Neutrophil (primary cell): ENCODE measurements at regions not wholly inside any gene's neighbourhood (a gene's known extent, or its start where the extent isn't known, plus 50 kb on each side); places are given as distances from the start of the nearest gene placed in this dataset.

Experiments used
- H3K27ac ChIP-seq: fragments of 200-600 bp; sonication (generic); 2 replicates; pipeline ENCODE4 v1.5.1; 2016; ENCODE audit warnings: mild to moderate bottlenecking, moderate library complexity
- H3K27me3 ChIP-seq: fragments of 200-600 bp; sonication (generic); 2 replicates; pipeline ENCODE4 v1.6.0; 2016; ENCODE audit warnings: mild to moderate bottlenecking
- H3K36me3 ChIP-seq: fragments of 200-600 bp; sonication (generic); 2 replicates; pipeline ENCODE4 v1.5.1; 2017
- H3K4me1 ChIP-seq, 2 experiments: fragments of 200-600 bp in 1 of 2; sonication (generic) in 1 of 2; 1 replicate in 1 of 2; 2 replicates in 1 of 2; pipeline versions ENCODE4 v1.5.1 to v1.6.1; 2013 to 2016; ENCODE audit warnings: low read depth in 1 of 2, low read length in 1 of 2, mild to moderate bottlenecking in 1 of 2, moderate library complexity in 1 of 2; ENCODE audit not compliant: control insufficient read depth in 1 of 2, insufficient read depth in 1 of 2
- H3K4me3 ChIP-seq, 2 experiments: fragments of 200-600 bp in 1 of 2; sonication (generic) in 1 of 2; 1 replicate in 1 of 2; 2 replicates in 1 of 2; pipeline ENCODE4 v1.5.1; 2013 to 2016; ENCODE audit warnings: low read depth in 1 of 2, low read length in 1 of 2, mild to moderate bottlenecking in 1 of 2, moderate library complexity in 1 of 2
- H3K9me3 ChIP-seq: fragments of 200-600 bp; sonication (generic); 2 replicates; pipeline ENCODE4 v1.5.1; 2016
- TF ChIP-seq, protein P1 (sequence below): fragments of 200-600 bp; sonication (generic); IDR thresholded peaks from 2 replicates; pipeline ENCODE4 v1.5.1; 2016; ENCODE audit warnings: antibody characterized with exemption

GRCh38 chr16:65510241-65510640 lies 388.4 kb upstream of the CDH11 start:
- Histone ChIP-seq H3K4me3 (no peak overlapping the region), H3K9me3 (no peaks in the 10 kb centered on the region), H3K36me3 (no peaks in the 10 kb centered on the region), H3K4me1 (no peaks in the 10 kb centered on the region), H3K27ac (no peak overlapping the region), H3K27me3 (no peaks in the 10 kb centered on the region)
- TF ChIP-seq, protein P1, sequence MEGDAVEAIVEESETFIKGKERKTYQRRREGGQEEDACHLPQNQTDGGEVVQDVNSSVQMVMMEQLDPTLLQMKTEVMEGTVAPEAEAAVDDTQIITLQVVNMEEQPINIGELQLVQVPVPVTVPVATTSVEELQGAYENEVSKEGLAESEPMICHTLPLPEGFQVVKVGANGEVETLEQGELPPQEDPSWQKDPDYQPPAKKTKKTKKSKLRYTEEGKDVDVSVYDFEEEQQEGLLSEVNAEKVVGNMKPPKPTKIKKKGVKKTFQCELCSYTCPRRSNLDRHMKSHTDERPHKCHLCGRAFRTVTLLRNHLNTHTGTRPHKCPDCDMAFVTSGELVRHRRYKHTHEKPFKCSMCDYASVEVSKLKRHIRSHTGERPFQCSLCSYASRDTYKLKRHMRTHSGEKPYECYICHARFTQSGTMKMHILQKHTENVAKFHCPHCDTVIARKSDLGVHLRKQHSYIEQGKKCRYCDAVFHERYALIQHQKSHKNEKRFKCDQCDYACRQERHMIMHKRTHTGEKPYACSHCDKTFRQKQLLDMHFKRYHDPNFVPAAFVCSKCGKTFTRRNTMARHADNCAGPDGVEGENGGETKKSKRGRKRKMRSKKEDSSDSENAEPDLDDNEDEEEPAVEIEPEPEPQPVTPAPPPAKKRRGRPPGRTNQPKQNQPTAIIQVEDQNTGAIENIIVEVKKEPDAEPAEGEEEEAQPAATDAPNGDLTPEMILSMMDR = no peak

GRCh38 chr16:65509172-65509571 lies 387.3 kb upstream of the CDH11 start:
- Histone ChIP-seq H3K9me3 (no peaks in the 10 kb centered on the region), H3K36me3 (no peaks in the 10 kb centered on the region), H3K27ac (no peak overlapping the region), H3K27me3 (no peaks in the 10 kb centered on the region), H3K4me3 (no peak overlapping the region), H3K4me1 (no peaks in the 10 kb centered on the region)
- TF ChIP-seq, protein P1 = no peak

DNA sequence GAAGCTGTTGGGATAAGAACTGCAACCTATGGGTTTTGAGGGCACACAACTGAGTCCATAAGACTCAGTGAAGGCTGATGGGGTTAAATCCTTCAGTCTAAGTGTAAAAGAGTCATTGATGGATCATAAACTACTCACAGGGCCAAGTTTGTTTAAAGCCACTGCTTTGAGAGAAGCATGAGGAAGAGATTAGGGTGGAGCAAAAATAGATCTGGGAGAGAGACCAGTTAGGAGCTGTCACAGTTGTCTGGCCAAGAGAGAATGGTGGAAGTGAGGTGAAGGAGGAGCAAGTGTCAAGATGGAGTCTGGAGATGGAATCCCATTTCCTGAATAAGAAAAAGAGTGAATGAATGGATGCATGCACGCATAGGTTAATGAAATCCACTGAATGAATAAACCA lies 379.1 kb upstream of the CDH11 start:
- Histone ChIP-seq H3K4me1 (no peaks in the 10 kb centered on the region), H3K9me3 (no peaks in the 10 kb centered on the region), H3K4me3 (no peak overlapping the region), H3K27me3 (no peaks in the 10 kb centered on the region), H3K36me3 (no peaks in the 10 kb centered on the region), H3K27ac (no peak overlapping the region)
- TF ChIP-seq, protein P1 = no peak

DNA sequence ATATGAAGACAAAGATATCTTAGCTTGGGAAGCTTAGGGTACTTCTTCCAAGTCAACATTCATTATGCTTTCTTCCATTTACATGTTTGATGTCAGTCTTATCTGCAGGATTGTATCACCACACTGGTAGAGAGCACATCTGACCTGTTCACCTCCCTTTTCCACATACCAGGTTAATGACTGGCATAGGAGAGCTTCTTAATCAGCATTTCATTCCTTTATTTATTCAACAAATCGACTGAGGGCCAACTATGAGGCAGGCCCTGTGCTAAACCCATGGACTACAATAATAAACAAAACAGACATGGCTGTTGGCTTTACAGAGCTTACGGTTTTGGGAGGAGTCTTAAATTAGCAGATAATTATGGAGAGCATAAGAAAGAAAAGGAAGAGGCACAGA lies 378.1 kb upstream of the CDH11 start:
- no peaks in the 10 kb centered on the region for H3K4me1 ChIP-seq
- no peak overlapping the region for H3K4me3 ChIP-seq
- no peak overlapping the region for H3K27ac ChIP-seq
- no peaks in the 10 kb centered on the region for H3K27me3 ChIP-seq
- H3K36me3 ChIP-seq = no peaks in the 10 kb centered on the region
- H3K9me3 ChIP-seq = no peaks in the 10 kb centered on the region
- TF ChIP-seq, protein P1 = no peak

GRCh38 chr16:65499566-65499965 lies 377.7 kb upstream of the CDH11 start:
- Histone ChIP-seq H3K4me3 (no peak overlapping the region), H3K36me3 (no peaks in the 10 kb centered on the region), H3K4me1 (no peaks in the 10 kb centered on the region), H3K27me3 (no peaks in the 10 kb centered on the region), H3K9me3 (no peaks in the 10 kb centered on the region), H3K27ac (no peak overlapping the region)
- TF ChIP-seq, protein P1 = no peak

DNA sequence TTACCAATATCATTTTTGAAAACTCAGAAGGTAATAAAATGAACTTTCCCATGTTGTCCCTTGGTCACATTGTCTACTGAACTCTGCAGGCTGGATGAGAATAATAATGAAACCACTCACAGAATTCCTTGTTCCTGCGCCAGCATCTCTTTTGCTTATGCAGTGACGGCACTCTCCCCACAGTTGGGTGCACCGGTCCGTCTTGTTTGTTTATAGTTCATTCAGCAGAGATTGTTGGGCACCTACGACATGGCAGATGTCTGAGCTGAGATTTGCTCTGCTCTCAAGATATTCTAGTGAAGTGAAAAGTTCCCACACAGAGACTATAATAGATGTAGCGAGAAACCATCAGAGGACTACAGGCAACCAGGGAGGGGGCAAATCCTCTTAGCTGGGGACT lies 375.7 kb upstream of the CDH11 start:
- Histone ChIP-seq H3K27me3 (no peaks in the 10 kb centered on the region), H3K27ac (no peak overlapping the region), H3K4me1 (no peaks in the 10 kb centered on the region), H3K4me3 (no peak overlapping the region), H3K36me3 (no peaks in the 10 kb centered on the region), H3K9me3 (no peaks in the 10 kb centered on the region)
- TF ChIP-seq, protein P1 = no peak
